BLaER1 treated with 17β-estradiol and CSF1 and Interleukin-3, amounts not matched to agents 10 nM and 100 nM (cell line): ENCODE measurements at regions not wholly inside any gene's neighbourhood (a gene's known extent, or its start where the extent isn't known, plus 50 kb on each side); places are given as distances from the start of the nearest gene placed in this dataset.

ENCODE experiments used
- H3K27ac ChIP-seq, 11 experiments: shearing (Covaris generic); formaldehyde crosslinking; 2 replicates each; pipeline ENCODE4 v1.8.1; 2022
- H3K27me3 ChIP-seq, 11 experiments: shearing (Covaris generic); formaldehyde crosslinking; 2 replicates each; pipeline ENCODE4 v1.8.1; 2022
- H3K36me3 ChIP-seq, 11 experiments: shearing (Covaris generic); formaldehyde crosslinking; 2 replicates each; pipeline ENCODE4 v1.8.1; 2022
- H3K4me1 ChIP-seq, 10 experiments: shearing (Covaris generic); formaldehyde crosslinking; 2 replicates each; pipeline ENCODE4 v1.8.1; 2022
- H3K4me2 ChIP-seq, 11 experiments: shearing (Covaris generic); formaldehyde crosslinking; 2 replicates each; pipeline ENCODE4 v1.8.1; 2022
- H3K4me3 ChIP-seq, 10 experiments: shearing (Covaris generic); formaldehyde crosslinking; 2 replicates each; pipeline ENCODE4 v1.8.1; 2022
- H3K9ac ChIP-seq, 11 experiments: shearing (Covaris generic); formaldehyde crosslinking; 2 replicates each; pipeline ENCODE4 v1.8.1; 2022
- H3K9me3 ChIP-seq, 11 experiments: shearing (Covaris generic); formaldehyde crosslinking; replicated peaks in 1 of 11; 2 replicates each; pipeline ENCODE4 v1.8.1; 2022
- H4K20me1 ChIP-seq, 11 experiments: shearing (Covaris generic); formaldehyde crosslinking; 2 replicates each; pipeline ENCODE4 v1.8.1; 2022
- Cebpa-rat ChIP-seq, 11 experiments: shearing (Covaris generic); IDR thresholded peaks; 2 replicates each; pipeline ENCODE4 v1.8.1; 2022

- Histone ChIP-seq H3K4me2 (peak overlapping the region in 5 of 11 experiments; percentile 12 to 70 (median 36); a peak in 4 of 22 replicates), H3K4me3 (no peak overlapping the region), H3K9ac (no peak overlapping the region), H4K20me1 (peaks cover 0 to 19% (median 0%) of the 10 kb centered on the region in 11 experiments; a peak in 6 of 22 replicates), H3K4me1 (peaks cover 0 to 86% (median 67%) of the 10 kb centered on the region in 10 experiments; a peak in 17 of 20 replicates), H3K27ac (no peak overlapping the region), H3K27me3 (peaks cover 0 to 9% (median 0%) of the 10 kb centered on the region in 11 experiments; a peak in 1 of 22 replicates), H3K36me3 (no peaks in the 10 kb centered on the region), H3K9me3 (no peaks in the 10 kb centered on the region)
- TF ChIP-seq Cebpa-rat (IDR thresholded peaks at IDR 0.05): no peak
Measured at GRCh38 chr16:85421338-85422195, 191.6 kb upstream of the GSE1 start.

GRCh38 chr16:85422196-85422631 is 190.9 kb upstream of the GSE1 start:
- TF ChIP-seq Cebpa-rat (IDR thresholded peaks at IDR 0.05): no peak
- peaks cover 0 to 18% (median 0%) of the 10 kb centered on the region in 11 experiments; a peak in 6 of 22 replicates for H4K20me1 ChIP-seq
- no peak overlapping the region for H3K9ac ChIP-seq
- peak overlapping the region in 7 of 11 experiments; percentile 9 to 59 (median 29); a peak in 9 of 22 replicates for H3K4me2 ChIP-seq
- H3K4me3 ChIP-seq: no peak overlapping the region
- no peaks in the 10 kb centered on the region for H3K9me3 ChIP-seq
- H3K36me3 ChIP-seq: no peaks in the 10 kb centered on the region
- no peak overlapping the region for H3K27ac ChIP-seq
- peaks cover 0 to 12% (median 0%) of the 10 kb centered on the region in 11 experiments; a peak in 2 of 22 replicates for H3K27me3 ChIP-seq
- H3K4me1 ChIP-seq: peaks cover 0 to 83% (median 61%) of the 10 kb centered on the region in 10 experiments; a peak in 17 of 20 replicates

- Histone ChIP-seq H3K36me3 (no peaks in the 10 kb centered on the region), H3K4me3 (no peak overlapping the region), H3K4me2 (peak overlapping the region in 7 of 11 experiments; percentile 9 to 59 (median 29); a peak in 10 of 22 replicates), H3K27me3 (peaks cover 0 to 12% (median 0%) of the 10 kb centered on the region in 11 experiments; a peak in 2 of 22 replicates), H3K9ac (no peak overlapping the region), H3K27ac (no peak overlapping the region), H3K4me1 (peaks cover 0 to 83% (median 58%) of the 10 kb centered on the region in 10 experiments; a peak in 17 of 20 replicates), H4K20me1 (peaks cover 0 to 14% (median 0%) of the 10 kb centered on the region in 11 experiments; a peak in 6 of 22 replicates), H3K9me3 (no peaks in the 10 kb centered on the region)
- TF ChIP-seq Cebpa-rat (IDR thresholded peaks at IDR 0.05): no peak
Measured at GRCh38 chr16:85422632-85423550, 190.2 kb upstream of the GSE1 start.

- Histone ChIP-seq H4K20me1 (peaks cover 0 to 14% (median 0%) of the 10 kb centered on the region in 11 experiments; a peak in 6 of 22 replicates), H3K27ac (no peak overlapping the region), H3K27me3 (peaks cover 0 to 12% (median 0%) of the 10 kb centered on the region in 11 experiments; a peak in 2 of 22 replicates), H3K9ac (no peak overlapping the region), H3K9me3 (no peaks in the 10 kb centered on the region), H3K4me2 (0 out of 22 replicates have a peak overlapping the region, but pooled peaks of 1 of the 11 experiments have one; percentile 56), H3K4me1 (peaks cover 0 to 79% (median 54%) of the 10 kb centered on the region in 10 experiments; a peak in 16 of 20 replicates), H3K36me3 (no peaks in the 10 kb centered on the region), H3K4me3 (no peak overlapping the region)
- TF ChIP-seq Cebpa-rat (IDR thresholded peaks at IDR 0.05): no peak
Measured at GRCh38 chr16:85423631-85424030, 189.5 kb upstream of the GSE1 start.

GRCh38 chr16:85424260-85425073 is 188.7 kb upstream of the GSE1 start:
- H3K4me1 ChIP-seq: peaks cover 0 to 78% (median 54%) of the 10 kb centered on the region in 10 experiments; a peak in 16 of 20 replicates
- H3K4me2 ChIP-seq: peak overlapping the region in 8 of 11 experiments; percentile 39 to 68 (median 54); a peak in 13 of 22 replicates

GRCh38 chr16:85425074-85425662 is 188.0 kb upstream of the GSE1 start:
- Histone ChIP-seq H3K4me1 (peaks cover 0 to 78% (median 54%) of the 10 kb centered on the region in 10 experiments; a peak in 16 of 20 replicates), H3K27ac (no peak overlapping the region)

More at GRCh38 chr16:85424260-85425073, 188.7 kb upstream of the GSE1 start:
- Histone ChIP-seq H3K36me3 (no peaks in the 10 kb centered on the region), H3K4me3 (no peak overlapping the region), H4K20me1 (peaks cover 0 to 21% (median 0%) of the 10 kb centered on the region in 11 experiments; a peak in 6 of 22 replicates), H3K27me3 (peaks cover 0 to 14% (median 0%) of the 10 kb centered on the region in 11 experiments; a peak in 2 of 22 replicates), H3K9me3 (no peaks in the 10 kb centered on the region), H3K27ac (no peak overlapping the region), H3K9ac (no peak overlapping the region)
- TF ChIP-seq Cebpa-rat (IDR thresholded peaks at IDR 0.05): no peak

GRCh38 chr16:85426806-85427205 is 186.3 kb upstream of the GSE1 start:
- Histone ChIP-seq H3K27ac (no peak overlapping the region), H4K20me1 (peaks cover 0 to 34% (median 0%) of the 10 kb centered on the region in 11 experiments; a peak in 6 of 22 replicates), H3K4me1 (peaks cover 6 to 78% (median 56%) of the 10 kb centered on the region in 10 experiments; a peak in 18 of 20 replicates), H3K9me3 (no peaks in the 10 kb centered on the region), H3K4me3 (no peak overlapping the region), H3K9ac (no peak overlapping the region), H3K36me3 (no peaks in the 10 kb centered on the region), H3K4me2 (0 out of 22 replicates have a peak overlapping the region, but pooled peaks of 1 of the 11 experiments have one; percentile 37), H3K27me3 (peaks cover 0 to 37% (median 0%) of the 10 kb centered on the region in 11 experiments; a peak in 8 of 22 replicates)
- TF ChIP-seq Cebpa-rat (IDR thresholded peaks at IDR 0.05): no peak

More at GRCh38 chr16:85425074-85425662, 188.0 kb upstream of the GSE1 start:
- H4K20me1 ChIP-seq: peaks cover 0 to 24% (median 0%) of the 10 kb centered on the region in 11 experiments; a peak in 6 of 22 replicates
- no peak overlapping the region for H3K9ac ChIP-seq
- H3K4me2 ChIP-seq: peak overlapping the region in 8 of 11 experiments; percentile 39 to 68 (median 54); a peak in 16 of 22 replicates
- no peak overlapping the region for H3K4me3 ChIP-seq
- H3K9me3 ChIP-seq: no peaks in the 10 kb centered on the region
- peaks cover 0 to 21% (median 0%) of the 10 kb centered on the region in 11 experiments; a peak in 7 of 22 replicates for H3K27me3 ChIP-seq
- no peak for TF ChIP-seq Cebpa-rat (IDR thresholded peaks at IDR 0.05)
- H3K36me3 ChIP-seq: no peaks in the 10 kb centered on the region
